HCT116 (cell line): ENCODE measurements at regions not wholly inside any gene's neighbourhood (a gene's known extent, or its start where the extent isn't known, plus 50 kb on each side); places are given as distances from the start of the nearest gene placed in this dataset.

Experiments used
- ATAC-seq: fragments of 200-7000 bp; cut with Tn5 transposase; 2 replicates; pipeline ENCODE4 v1.9.1; 2020; ENCODE audit warnings: mild to moderate bottlenecking, moderate library complexity
- BruUV-seq: library from RNA; stranded (reverse); fragments of 400-500 nt; replicated peaks from 2 replicates; lab custom pipeline; 2021; lab: Mats Ljungman, UMichigan
- CTCF ChIA-PET: fragments of 300-600 bp; sonication (Branson Sonifier 250); formaldehyde crosslinking; loops from one replicate; lab custom pipeline; 2021; ENCODE audit warnings: antibody characterized with exemption; lab: Charles Lee
- POLR2A ChIA-PET: fragments of 300-600, 350-600 bp; sonication (Branson Sonifier 250); formaldehyde crosslinking; loops from one replicate; lab custom pipeline; 2021; ENCODE audit warnings: antibody characterized with exemption; lab: Charles Lee
- RAD21 ChIA-PET, 2 experiments: fragments of 300-600 bp; sonication (Branson Sonifier 250); formaldehyde crosslinking; loops; one replicate each; lab custom pipeline; 2023; ENCODE audit warnings: low total read pairs in 2 of 2; ENCODE audit not compliant: uncharacterized antibody in 2 of 2, unreplicated experiment in 2 of 2, low non-redundant PET in 1 of 2; lab: Charles Lee
- DNase-seq: peaks from one replicate; pipeline ENCODE4 v3.0.0-alpha.2; 2010; ENCODE audit warnings: low read depth, low spot score
- H2AFZ ChIP-seq: fragments of 200-600 bp; shearing (Covaris generic), sonication (generic); 2 replicates; pipeline ENCODE4 v1.6.1; 2017; ENCODE audit warnings: low read depth, mixed run types, mixed read lengths, antibody characterized with exemption, low read length; ENCODE audit not compliant: poor library complexity, severe bottlenecking
- H3K27ac ChIP-seq: 2 replicates; pipeline ENCODE4 v1.5.1; 2012; ENCODE audit warnings: low read depth, low read length
- H3K27me3 ChIP-seq: fragments of 200-600 bp; sonication (generic); 2 replicates; pipeline ENCODE4 v1.6.1; 2016; ENCODE audit warnings: mixed run types, low read length, mixed read lengths; ENCODE audit not compliant: insufficient read depth
- H3K36me3 ChIP-seq, 2 experiments: fragments of 200-500 bp in 1 of 2; fragments of 200-600 bp in 1 of 2; sonication (Bioruptor generic) in 1 of 2; sonication (generic) in 1 of 2; 2 replicates each; pipeline versions ENCODE4 v1.5.1 to v1.6.1; 2014 to 2016; ENCODE audit warnings: low read length in 2 of 2, inconsistent platforms in 1 of 2, mixed read lengths in 1 of 2, mixed run types in 1 of 2; ENCODE audit not compliant: insufficient read depth in 2 of 2, control insufficient read depth in 1 of 2
- H3K4me1 ChIP-seq, 2 experiments: fragments of 200-600 bp in 1 of 2; sonication (generic) in 1 of 2; 2 replicates each; pipeline versions ENCODE4 v1.5.1 to v1.6.1; 2012 to 2017; ENCODE audit warnings: low read length in 2 of 2, inconsistent platforms in 1 of 2, mild to moderate bottlenecking in 1 of 2, mixed read lengths in 1 of 2, mixed run types in 1 of 2, moderate library complexity in 1 of 2; ENCODE audit not compliant: insufficient read depth in 2 of 2, control insufficient read depth in 1 of 2
- H3K4me2 ChIP-seq: fragments of 200-600 bp; sonication (generic); 2 replicates; pipeline ENCODE4 v1.6.1; 2017; ENCODE audit warnings: mixed run types, low read length, mixed read lengths
- H3K4me3 ChIP-seq, 2 experiments: fragments of 200-600 bp in 1 of 2; sonication (generic) in 1 of 2; replicated peaks in 1 of 2; 2 replicates each; pipeline ENCODE4 v1.5.1; 2011 to 2016; ENCODE audit warnings: low read length in 2 of 2, control low read depth in 1 of 2, low read depth in 1 of 2, mild to moderate bottlenecking in 1 of 2, mixed read lengths in 1 of 2, mixed run types in 1 of 2
- H3K79me2 ChIP-seq: fragments of 200-600 bp; sonication (generic); 2 replicates; pipeline ENCODE4 v1.6.1; 2017; ENCODE audit warnings: mild to moderate bottlenecking, mixed run types, low read length, moderate library complexity, mixed read lengths; ENCODE audit not compliant: insufficient read depth
- H3K9ac ChIP-seq: fragments of 200-600 bp; sonication (generic); 2 replicates; pipeline ENCODE4 v1.6.1; 2016; ENCODE audit warnings: low read length, mixed read lengths
- H3K9me2 ChIP-seq: fragments of 200-600 bp; sonication (generic), shearing (Covaris generic); 2 replicates; pipeline ENCODE4 v1.6.1; 2017; ENCODE audit warnings: mixed run types, mild to moderate bottlenecking, moderate library complexity; ENCODE audit not compliant: insufficient read depth
- H3K9me3 ChIP-seq, 2 experiments: fragments of 200-500 bp in 1 of 2; fragments of 200-600 bp in 1 of 2; sonication (Bioruptor generic) in 1 of 2; sonication (generic) in 1 of 2; 2 replicates each; pipeline ENCODE4 v1.6.1; 2014 to 2017; ENCODE audit warnings: low read length in 2 of 2, mixed read lengths in 2 of 2, inconsistent platforms in 1 of 2, low read depth in 1 of 2, mild to moderate bottlenecking in 1 of 2, mixed run types in 1 of 2, moderate library complexity in 1 of 2; ENCODE audit not compliant: control insufficient read depth in 1 of 2, insufficient read depth in 1 of 2
- H4K20me1 ChIP-seq: fragments of 200-600 bp; sonication (generic), shearing (Covaris generic); 2 replicates; pipeline ENCODE4 v1.6.1; 2017; ENCODE audit warnings: mixed run types, mild to moderate bottlenecking, moderate library complexity; ENCODE audit not compliant: insufficient read depth
- CBX3 ChIP-seq: IDR thresholded peaks from 2 replicates; pipeline ENCODE4 v1.6.1; 2012; ENCODE audit warnings: low read depth
- CEBPB ChIP-seq: IDR thresholded peaks from 2 replicates; pipeline ENCODE4 v1.6.1; 2012; ENCODE audit warnings: low read depth
- ELF1 ChIP-seq: IDR thresholded peaks from 2 replicates; pipeline ENCODE4 v1.6.1; 2012; ENCODE audit warnings: low read depth, borderline replicate concordance
- EZH2 ChIP-seq: fragments of 200-600 bp; sonication (generic); IDR thresholded peaks from 2 replicates; pipeline ENCODE4 v1.6.1; 2017; ENCODE audit warnings: antibody characterized with exemption, mixed run types
- EZH2phosphoT487 ChIP-seq: fragments of 200-600 bp; IDR thresholded peaks from 2 replicates; pipeline ENCODE4 v1.6.1; 2018; ENCODE audit warnings: antibody characterized with exemption, borderline replicate concordance
- JUND ChIP-seq: IDR thresholded peaks from 2 replicates; pipeline ENCODE4 v1.6.1; 2012
- RAD21 ChIP-seq: IDR thresholded peaks from 2 replicates; pipeline ENCODE4 v1.6.1; 2012; ENCODE audit warnings: low read depth, mild to moderate bottlenecking
- SP1 ChIP-seq: IDR thresholded peaks from 2 replicates; pipeline ENCODE4 v1.6.1; 2012; ENCODE audit warnings: low read depth
- SRF ChIP-seq: IDR thresholded peaks from 2 replicates; pipeline ENCODE4 v1.6.1; 2012; ENCODE audit warnings: low read depth
- TCF7L2 ChIP-seq: IDR thresholded peaks from 2 replicates; pipeline ENCODE4 v1.7.0; 2011; ENCODE audit warnings: borderline replicate concordance, inconsistent platforms; ENCODE audit not compliant: insufficient read depth, insufficient read length; ENCODE audit errors: extremely low read depth
- YY1 ChIP-seq: IDR thresholded peaks from 2 replicates; pipeline ENCODE4 v1.6.1; 2011; ENCODE audit warnings: low read length, low read depth, moderate library complexity, mild to moderate bottlenecking; ENCODE audit not compliant: insufficient replicate concordance; ENCODE audit errors: extremely low read depth
- ZFX ChIP-seq: fragments of 450-650 bp; IDR thresholded peaks from 2 replicates; pipeline ENCODE4 v1.6.1; 2017
- ZNF274 ChIP-seq: fragments of 200-500 bp; sonication (Bioruptor generic); IDR thresholded peaks from 2 replicates; pipeline ENCODE4 v1.6.1; 2014; ENCODE audit warnings: mild to moderate bottlenecking, low read depth, low read length, inconsistent platforms
- intact Hi-C: fragments of 100-400 bp; cut with micrococcal nuclease; formaldehyde crosslinking; loops from 2 replicates; pipeline ENCODE4 v1.10.0; 2022
- TF ChIP-seq, protein P1 (sequence below): IDR thresholded peaks from 2 replicates; pipeline ENCODE4 v1.6.1; 2011; ENCODE audit warnings: mild to moderate bottlenecking, low read length, moderate library complexity; ENCODE audit not compliant: insufficient replicate concordance; ENCODE audit errors: extremely low read depth

- Histone ChIP-seq H2AFZ (no peak overlapping the region), H3K9ac (no peak overlapping the region), H3K4me2 (no peak overlapping the region), H3K27ac (no peak overlapping the region)
- no TSS peak for BruUV-seq
- DNase-seq, result no peak
- TF ChIP-seq ELF1, result no peak
- TF ChIP-seq RAD21, result no peak
- no peak for TF ChIP-seq EZH2
- TF ChIP-seq, protein P1, sequence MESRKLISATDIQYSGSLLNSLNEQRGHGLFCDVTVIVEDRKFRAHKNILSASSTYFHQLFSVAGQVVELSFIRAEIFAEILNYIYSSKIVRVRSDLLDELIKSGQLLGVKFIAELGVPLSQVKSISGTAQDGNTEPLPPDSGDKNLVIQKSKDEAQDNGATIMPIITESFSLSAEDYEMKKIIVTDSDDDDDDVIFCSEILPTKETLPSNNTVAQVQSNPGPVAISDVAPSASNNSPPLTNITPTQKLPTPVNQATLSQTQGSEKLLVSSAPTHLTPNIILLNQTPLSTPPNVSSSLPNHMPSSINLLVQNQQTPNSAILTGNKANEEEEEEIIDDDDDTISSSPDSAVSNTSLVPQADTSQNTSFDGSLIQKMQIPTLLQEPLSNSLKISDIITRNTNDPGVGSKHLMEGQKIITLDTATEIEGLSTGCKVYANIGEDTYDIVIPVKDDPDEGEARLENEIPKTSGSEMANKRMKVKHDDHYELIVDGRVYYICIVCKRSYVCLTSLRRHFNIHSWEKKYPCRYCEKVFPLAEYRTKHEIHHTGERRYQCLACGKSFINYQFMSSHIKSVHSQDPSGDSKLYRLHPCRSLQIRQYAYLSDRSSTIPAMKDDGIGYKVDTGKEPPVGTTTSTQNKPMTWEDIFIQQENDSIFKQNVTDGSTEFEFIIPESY, result no peak
- no peak for TF ChIP-seq JUND
- TF ChIP-seq, all 23 proteins: peak for 0
- no peak for ATAC-seq
- Histone ChIP-seq H3K9me2 (no peaks in the 10 kb centered on the region), H3K4me1 (no peaks in the 10 kb centered on the region), H3K36me3 (no peaks in the 10 kb centered on the region), H3K9me3 (peaks cover 0 to 4% of the 10 kb centered on the region in 2 experiments; a peak in 1 of 4 replicates), H3K79me2 (no peaks in the 10 kb centered on the region), H3K4me3 (no peak overlapping the region), H3K27me3 (no peaks in the 10 kb centered on the region), H4K20me1 (no peaks in the 10 kb centered on the region)
- intact Hi-C loops, result no loop called here
- RAD21 ChIA-PET, result no interaction called here
- POLR2A ChIA-PET, result no interaction called here
- CTCF ChIA-PET, result no interaction called here
Measured at GRCh38 chr11:80669620-80670019, 1228.8 kb upstream of the TENM4 start.

DNA sequence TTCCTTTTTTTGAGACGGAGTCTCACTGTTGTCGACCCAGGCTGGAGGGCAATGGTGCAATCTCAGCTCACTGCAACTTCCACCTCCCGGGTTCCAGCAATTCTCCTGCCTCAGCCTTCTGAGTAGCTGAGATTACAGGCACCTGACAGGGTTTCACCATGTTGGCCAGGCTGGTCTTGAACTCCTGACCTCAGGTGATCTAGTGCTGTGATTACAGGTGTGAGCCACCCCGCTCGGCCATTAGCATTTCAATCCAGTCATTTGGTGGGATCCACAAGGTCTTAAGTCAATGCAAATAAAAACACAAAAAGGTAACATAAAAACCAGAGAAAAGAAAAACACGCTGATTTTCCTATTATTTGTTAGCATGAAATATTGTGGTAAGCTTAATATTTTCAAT is 1227.2 kb upstream of the TENM4 start:
- Histone ChIP-seq H3K36me3 (no peaks in the 10 kb centered on the region), H3K79me2 (no peaks in the 10 kb centered on the region), H3K9me2 (no peaks in the 10 kb centered on the region), H3K4me2 (no peak overlapping the region), H2AFZ (no peak overlapping the region), H3K9me3 (peaks cover 0 to 4% of the 10 kb centered on the region in 2 experiments; a peak in 1 of 4 replicates), H3K4me3 (no peak overlapping the region), H3K9ac (no peak overlapping the region), H3K27ac (no peak overlapping the region), H3K27me3 (no peaks in the 10 kb centered on the region), H4K20me1 (no peaks in the 10 kb centered on the region), H3K4me1 (no peaks in the 10 kb centered on the region)
- ATAC-seq, result no peak
- no TSS peak for BruUV-seq
- DNase-seq, result no peak
- TF ChIP-seq YY1 (no peak), SP1 (no peak), SRF (no peak), JUND (no peak), CEBPB (no peak), EZH2phosphoT487 (no peak), ZFX (no peak), RAD21 (no peak), CBX3 (no peak), ZNF274 (no peak), TCF7L2 (no peak)
- CTCF ChIA-PET, result no interaction called here
- RAD21 ChIA-PET, result no interaction called here
- POLR2A ChIA-PET, result no interaction called here
- intact Hi-C loops, result no loop called here
